ENCODE measurements at regions not wholly inside any gene's neighbourhood (a gene's known extent, or its start where the extent isn't known, plus 50 kb on each side); places are given as distances from the start of the nearest gene placed in this dataset.

DNA sequence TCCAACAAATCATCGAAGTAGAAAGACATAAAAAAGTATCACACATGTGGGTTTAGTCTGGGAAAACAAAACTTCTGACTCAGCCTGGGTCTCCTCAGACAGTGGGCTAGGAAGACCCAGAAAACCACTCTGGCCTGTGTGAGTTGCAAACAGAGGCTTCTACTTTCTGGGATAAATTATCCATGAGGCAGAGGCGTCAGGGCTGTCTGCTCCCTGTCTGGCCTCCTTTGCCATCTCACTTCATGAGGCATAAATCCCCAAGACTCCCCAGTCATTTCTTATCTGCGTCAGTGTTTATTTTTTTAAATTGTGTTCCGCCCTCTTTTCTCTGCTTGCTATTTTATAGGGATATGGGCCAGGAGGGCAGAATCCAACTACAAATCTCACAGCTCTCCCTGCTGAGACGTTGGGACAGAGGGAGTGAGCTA, 80.6 kb upstream of the TRABD2B start:
- Histone ChIP-seq H3K27ac (no peak overlapping the region), H4K20me1 (ENCODE audit: insufficient read depth) (no peaks in the 10 kb centered on the region), H3K4me2 (no peak overlapping the region), H2AFZ (no peak overlapping the region), H3K36me3 (ENCODE audit: low read depth) (no peaks in the 10 kb centered on the region), H3K9me3 (ENCODE audit: insufficient read depth, low read depth) (no peaks in the 10 kb centered on the region), H3K4me1 (replicated peaks; ENCODE audit: insufficient read depth) (no peaks in the 10 kb centered on the region), H3F3A (ENCODE audit: insufficient read depth, low read depth) (no peaks in the 10 kb centered on the region), H3K27me3 (ENCODE audit: insufficient read depth, low read depth) (no peaks in the 10 kb centered on the region), H3K9me2 (ENCODE audit: insufficient read depth) (no peaks in the 10 kb centered on the region), H3K79me2 (ENCODE audit: low read depth) (no peaks in the 10 kb centered on the region), H3K4me3 (no peak overlapping the region)
- POLR2A ChIA-PET (ENCODE audit: unreplicated experiment) = no interaction called here
- no peak for DNase-seq
- intact Hi-C loops (cut with micrococcal nuclease; ENCODE audit: unreplicated experiment) = no loop called here
- CTCF ChIA-PET = no interaction called here
- BruUV-seq (replicated peaks) = no TSS peak
- TF ChIP-seq, protein P1, sequence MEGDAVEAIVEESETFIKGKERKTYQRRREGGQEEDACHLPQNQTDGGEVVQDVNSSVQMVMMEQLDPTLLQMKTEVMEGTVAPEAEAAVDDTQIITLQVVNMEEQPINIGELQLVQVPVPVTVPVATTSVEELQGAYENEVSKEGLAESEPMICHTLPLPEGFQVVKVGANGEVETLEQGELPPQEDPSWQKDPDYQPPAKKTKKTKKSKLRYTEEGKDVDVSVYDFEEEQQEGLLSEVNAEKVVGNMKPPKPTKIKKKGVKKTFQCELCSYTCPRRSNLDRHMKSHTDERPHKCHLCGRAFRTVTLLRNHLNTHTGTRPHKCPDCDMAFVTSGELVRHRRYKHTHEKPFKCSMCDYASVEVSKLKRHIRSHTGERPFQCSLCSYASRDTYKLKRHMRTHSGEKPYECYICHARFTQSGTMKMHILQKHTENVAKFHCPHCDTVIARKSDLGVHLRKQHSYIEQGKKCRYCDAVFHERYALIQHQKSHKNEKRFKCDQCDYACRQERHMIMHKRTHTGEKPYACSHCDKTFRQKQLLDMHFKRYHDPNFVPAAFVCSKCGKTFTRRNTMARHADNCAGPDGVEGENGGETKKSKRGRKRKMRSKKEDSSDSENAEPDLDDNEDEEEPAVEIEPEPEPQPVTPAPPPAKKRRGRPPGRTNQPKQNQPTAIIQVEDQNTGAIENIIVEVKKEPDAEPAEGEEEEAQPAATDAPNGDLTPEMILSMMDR (conservative IDR thresholded peaks at IDR 0.05) = no peak
- no peak for TF ChIP-seq EZH2 (IDR thresholded peaks at IDR 0.05; ENCODE audit: low read depth)

DNA sequence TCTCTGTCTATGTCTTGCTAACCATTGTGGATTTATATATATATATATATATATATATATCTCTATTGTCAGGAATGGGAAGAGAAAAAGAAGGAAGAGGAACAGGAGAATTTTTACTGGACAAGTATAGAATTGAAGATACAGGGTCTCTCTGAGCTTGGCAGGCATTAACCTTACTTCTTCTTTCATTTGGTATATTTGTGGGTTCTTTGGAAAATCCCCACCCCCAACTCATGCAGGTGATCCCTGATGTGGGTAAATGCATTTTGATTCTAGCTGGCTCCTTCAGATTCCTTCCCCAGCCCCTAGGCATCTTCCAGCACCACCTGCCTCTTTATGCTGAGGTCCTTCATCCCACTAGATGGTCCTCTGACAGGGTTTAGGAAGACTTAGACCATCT, 78.8 kb upstream of the TRABD2B start:
- ChIA-PET CTCF (no interaction called here), POLR2A (ENCODE audit: unreplicated experiment) (no interaction called here)
- Histone ChIP-seq H3K27ac (no peak overlapping the region), H3K4me1 (replicated peaks; ENCODE audit: insufficient read depth) (no peaks in the 10 kb centered on the region), H3K79me2 (ENCODE audit: low read depth) (no peaks in the 10 kb centered on the region), H4K20me1 (ENCODE audit: insufficient read depth) (no peaks in the 10 kb centered on the region), H2AFZ (no peak overlapping the region), H3K27me3 (ENCODE audit: insufficient read depth, low read depth) (no peaks in the 10 kb centered on the region), H3K4me3 (no peak overlapping the region), H3K9me3 (ENCODE audit: insufficient read depth, low read depth) (no peaks in the 10 kb centered on the region), H3K36me3 (ENCODE audit: low read depth) (no peaks in the 10 kb centered on the region), H3K9me2 (ENCODE audit: insufficient read depth) (no peaks in the 10 kb centered on the region), H3K4me2 (no peak overlapping the region), H3F3A (ENCODE audit: insufficient read depth, low read depth) (no peaks in the 10 kb centered on the region)
- no peak for DNase-seq
- no peak for TF ChIP-seq EZH2 (IDR thresholded peaks at IDR 0.05; ENCODE audit: low read depth)
- TF ChIP-seq, protein P1 (conservative IDR thresholded peaks at IDR 0.05) = no peak
- intact Hi-C loops (cut with micrococcal nuclease; ENCODE audit: unreplicated experiment) = no loop called here
- no TSS peak for BruUV-seq (replicated peaks)

DNA sequence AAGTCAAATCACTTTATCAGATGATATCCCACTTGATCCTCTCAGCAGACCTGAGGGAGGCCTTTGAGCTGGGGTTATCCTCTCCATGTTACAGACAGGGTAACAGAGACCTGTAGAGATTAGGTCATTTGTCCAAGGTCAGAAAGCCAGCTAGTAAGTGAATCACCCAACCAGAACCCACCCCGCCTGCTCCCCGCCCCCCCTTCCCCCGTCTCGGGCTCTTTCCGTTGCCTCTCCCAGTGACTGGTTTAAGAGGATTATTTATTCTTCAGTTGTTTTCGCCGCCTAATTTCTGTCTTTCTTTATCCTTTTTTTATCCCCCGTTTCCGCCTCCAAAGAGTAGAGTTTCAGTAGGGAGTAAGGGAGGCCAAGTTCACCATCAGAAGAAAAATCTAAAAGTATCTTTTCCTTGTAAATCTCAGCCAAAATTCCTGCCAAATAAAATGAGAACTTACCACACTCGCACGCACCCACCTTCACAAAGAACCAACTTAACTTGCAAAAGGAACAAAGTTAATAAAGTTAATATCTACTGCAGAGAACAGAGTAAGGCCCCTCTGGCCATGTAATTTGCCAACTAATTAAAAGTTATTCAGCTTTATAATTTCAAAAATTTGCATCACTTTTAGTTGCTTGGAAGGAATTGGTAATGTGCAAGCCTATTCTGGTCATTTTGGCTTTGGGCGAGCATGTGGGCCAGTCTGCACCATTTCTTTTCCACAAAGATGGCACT, 76.8 kb upstream of the TRABD2B start:
- CTCF ChIA-PET = no interaction called here
- no peaks in the 10 kb centered on the region for H3K9me3 ChIP-seq (ENCODE audit: insufficient read depth, low read depth)
- no TSS peak for BruUV-seq (replicated peaks)
- H3F3A ChIP-seq (ENCODE audit: insufficient read depth, low read depth) = no peaks in the 10 kb centered on the region
- H3K4me1 ChIP-seq (replicated peaks; ENCODE audit: insufficient read depth) = no peaks in the 10 kb centered on the region
- POLR2A ChIA-PET (ENCODE audit: unreplicated experiment) = no interaction called here
- intact Hi-C loops (cut with micrococcal nuclease; ENCODE audit: unreplicated experiment) = no loop called here
- H3K4me3 ChIP-seq = no peak overlapping the region
- H3K36me3 ChIP-seq (ENCODE audit: low read depth) = no peaks in the 10 kb centered on the region
- H4K20me1 ChIP-seq (ENCODE audit: insufficient read depth) = no peaks in the 10 kb centered on the region
- H3K27me3 ChIP-seq (ENCODE audit: insufficient read depth, low read depth) = no peaks in the 10 kb centered on the region
- H3K9me2 ChIP-seq (ENCODE audit: insufficient read depth) = no peaks in the 10 kb centered on the region
- no peak overlapping the region for H3K27ac ChIP-seq
- no peak for DNase-seq
- no peaks in the 10 kb centered on the region for H3K79me2 ChIP-seq (ENCODE audit: low read depth)
- no peak for TF ChIP-seq EZH2 (IDR thresholded peaks at IDR 0.05; ENCODE audit: low read depth)
- TF ChIP-seq, protein P1 (conservative IDR thresholded peaks at IDR 0.05) = no peak
- H2AFZ ChIP-seq = no peak overlapping the region
- no peak overlapping the region for H3K4me2 ChIP-seq
